HEK293 (cell line): ENCODE measurements at regions not wholly inside any gene's neighbourhood (a gene's known extent, or its start where the extent isn't known, plus 50 kb on each side); places are given as distances from the start of the nearest gene placed in this dataset.

Source experiments
- YY1 ChIP-seq: fragments of 450-650 bp; formaldehyde crosslinking; IDR thresholded peaks from 2 replicates; pipeline ENCODE4 v1.5.1; 2018; ENCODE audit warnings: missing biosample characterization, missing genetic modification characterization
- ZNF121 ChIP-seq: fragments of 450-650 bp; formaldehyde crosslinking; IDR thresholded peaks from 2 replicates; pipeline ENCODE4 v1.5.1; 2016; ENCODE audit warnings: missing biosample characterization, missing genetic modification characterization
- ZNF175 ChIP-seq: fragments of 450-650 bp; formaldehyde crosslinking; IDR thresholded peaks from 2 replicates; pipeline ENCODE4 v1.5.1; 2016; ENCODE audit warnings: missing biosample characterization, missing genetic modification characterization
- ZNF423 ChIP-seq: fragments of 450-650 bp; formaldehyde crosslinking; IDR thresholded peaks from 2 replicates; pipeline ENCODE4 v1.5.1; 2016; ENCODE audit warnings: missing biosample characterization, missing genetic modification characterization
- TF ChIP-seq, protein P1 (sequence below): fragments of 450-650 bp; formaldehyde crosslinking; IDR thresholded peaks from 2 replicates; pipeline ENCODE4 v1.5.1; 2016; ENCODE audit warnings: missing biosample characterization, missing genetic modification characterization

DNA sequence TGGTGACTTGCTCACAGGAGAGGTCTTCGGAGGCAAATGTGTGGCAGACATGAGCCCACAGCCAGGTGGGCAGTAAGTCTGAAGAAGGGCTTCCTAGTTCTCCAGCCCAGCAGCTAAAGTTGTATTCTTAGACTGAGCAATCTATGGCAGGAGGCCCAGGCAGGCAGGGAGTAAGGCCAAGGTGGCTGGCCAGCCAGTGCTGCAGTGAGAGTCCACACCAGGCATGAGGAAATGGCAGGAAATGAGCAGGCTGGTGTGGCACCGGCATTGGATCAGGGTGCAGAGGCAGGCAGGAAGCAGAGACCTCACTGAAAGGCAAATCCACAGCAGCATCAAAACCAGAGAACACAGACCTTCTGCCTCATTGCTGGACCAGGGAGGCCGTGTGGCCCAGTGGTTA is 84.6 kb upstream of the PDE1C start:
- TF ChIP-seq, protein P1, sequence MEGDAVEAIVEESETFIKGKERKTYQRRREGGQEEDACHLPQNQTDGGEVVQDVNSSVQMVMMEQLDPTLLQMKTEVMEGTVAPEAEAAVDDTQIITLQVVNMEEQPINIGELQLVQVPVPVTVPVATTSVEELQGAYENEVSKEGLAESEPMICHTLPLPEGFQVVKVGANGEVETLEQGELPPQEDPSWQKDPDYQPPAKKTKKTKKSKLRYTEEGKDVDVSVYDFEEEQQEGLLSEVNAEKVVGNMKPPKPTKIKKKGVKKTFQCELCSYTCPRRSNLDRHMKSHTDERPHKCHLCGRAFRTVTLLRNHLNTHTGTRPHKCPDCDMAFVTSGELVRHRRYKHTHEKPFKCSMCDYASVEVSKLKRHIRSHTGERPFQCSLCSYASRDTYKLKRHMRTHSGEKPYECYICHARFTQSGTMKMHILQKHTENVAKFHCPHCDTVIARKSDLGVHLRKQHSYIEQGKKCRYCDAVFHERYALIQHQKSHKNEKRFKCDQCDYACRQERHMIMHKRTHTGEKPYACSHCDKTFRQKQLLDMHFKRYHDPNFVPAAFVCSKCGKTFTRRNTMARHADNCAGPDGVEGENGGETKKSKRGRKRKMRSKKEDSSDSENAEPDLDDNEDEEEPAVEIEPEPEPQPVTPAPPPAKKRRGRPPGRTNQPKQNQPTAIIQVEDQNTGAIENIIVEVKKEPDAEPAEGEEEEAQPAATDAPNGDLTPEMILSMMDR = no peak
- TF ChIP-seq ZNF175 (tag by site-specific recombination) = no peak
- TF ChIP-seq ZNF423 (tag by site-specific recombination) = no peak
- TF ChIP-seq YY1 (tag by site-specific recombination) = no peak
- TF ChIP-seq ZNF121 = no peak
